WTC11 (cell line): ENCODE measurements at regions not wholly inside any gene's neighbourhood (a gene's known extent, or its start where the extent isn't known, plus 50 kb on each side); places are given as distances from the start of the nearest gene placed in this dataset.

Source experiments
- ATAC-seq: fragments of 200-7000 bp; cut with Tn5 transposase; 2 replicates; pipeline ENCODE4 v1.10.0; 2021; ENCODE audit warnings: mild to moderate bottlenecking, moderate library complexity
- CTCF ChIA-PET: fragments of 300-600 bp; sonication (Branson Sonifier 250); formaldehyde crosslinking; loops from one replicate; lab custom pipeline; 2021; ENCODE audit warnings: antibody characterized with exemption; lab: Charles Lee
- POLR2A ChIA-PET: fragments of 350-600 bp; sonication (Branson Sonifier 250); formaldehyde crosslinking; loops from one replicate; lab custom pipeline; 2021; ENCODE audit warnings: antibody characterized with exemption; lab: Charles Lee
- DNase-seq: peaks from one replicate; pipeline ENCODE4 v3.0.0; 2021; ENCODE audit warnings: low spot score
- H3K27ac Mint-ChIP-seq: 2 replicates; pipeline ENCODE4 v1.8.0; 2021; ENCODE audit warnings: mixed read lengths
- H3K27me3 Mint-ChIP-seq: 2 replicates; pipeline ENCODE4 v1.8.0; 2021; ENCODE audit warnings: low read depth, mild to moderate bottlenecking, moderate library complexity, mixed read lengths
- H3K36me3 Mint-ChIP-seq: 2 replicates; pipeline ENCODE4 v1.8.0; 2021; ENCODE audit warnings: mixed read lengths
- H3K4me1 Mint-ChIP-seq: 2 replicates; pipeline ENCODE4 v1.8.0; 2022; ENCODE audit warnings: mixed read lengths
- H3K4me3 Mint-ChIP-seq: 2 replicates; pipeline ENCODE4 v1.8.0; 2021; ENCODE audit warnings: mild to moderate bottlenecking, moderate library complexity, mixed read lengths
- H3K9me3 Mint-ChIP-seq: 2 replicates; pipeline ENCODE4 v1.8.0; 2021; ENCODE audit warnings: mixed read lengths
- ATF1 ChIP-seq: sonication (generic); formaldehyde crosslinking; IDR thresholded peaks from 2 replicates; pipeline ENCODE4 v1.8.1; 2023; ENCODE audit warnings: mild to moderate bottlenecking, moderate library complexity, missing genetic modification reagents
- CDX4 ChIP-seq: fragments of 250-450 bp; sonication (Bioruptor Pico); IDR thresholded peaks from 2 replicates; pipeline ENCODE4 v1.9.0; 2021; ENCODE audit warnings: moderate library complexity, mild to moderate bottlenecking, inconsistent platforms, borderline replicate concordance
- ETV6 ChIP-seq: sonication (generic); formaldehyde crosslinking; IDR thresholded peaks from 2 replicates; pipeline ENCODE4 v1.8.1; 2022; ENCODE audit warnings: mild to moderate bottlenecking, missing genetic modification reagents
- GABPB1 ChIP-seq: sonication (generic); formaldehyde crosslinking; IDR thresholded peaks from 2 replicates; pipeline ENCODE4 v1.8.1; 2023; ENCODE audit warnings: mild to moderate bottlenecking, missing genetic modification reagents
- IRF2 ChIP-seq: sonication (generic); formaldehyde crosslinking; IDR thresholded peaks from 2 replicates; pipeline ENCODE4 v1.8.0; 2022; ENCODE audit warnings: low read depth, missing genetic modification reagents, borderline replicate concordance
- NR3C1 ChIP-seq: sonication (generic); formaldehyde crosslinking; conservative IDR thresholded peaks from 2 replicates; pipeline ENCODE4 v1.8.1; 2023; ENCODE audit warnings: low read depth, mild to moderate bottlenecking, missing genetic modification reagents
- OVOL2 ChIP-seq: fragments of 250-450 bp; sonication (Bioruptor Pico); IDR thresholded peaks from 2 replicates; pipeline ENCODE4 v1.9.0; 2021; ENCODE audit warnings: mild to moderate bottlenecking, borderline replicate concordance
- SMAD3 ChIP-seq: sonication (generic); formaldehyde crosslinking; IDR thresholded peaks from 2 replicates; pipeline ENCODE4 v1.8.0; 2022; ENCODE audit warnings: missing genetic modification reagents, mild to moderate bottlenecking, borderline replicate concordance
- SOX15 ChIP-seq: fragments of 250-450 bp; sonication (Bioruptor Pico); IDR thresholded peaks from 2 replicates; pipeline ENCODE4 v1.9.0; 2021; ENCODE audit warnings: mild to moderate bottlenecking
- USF2 ChIP-seq: sonication (generic); formaldehyde crosslinking; IDR thresholded peaks from 2 replicates; pipeline ENCODE4 v1.8.1; 2023; ENCODE audit warnings: mild to moderate bottlenecking, missing genetic modification reagents, moderate library complexity
- ZNF121 ChIP-seq: sonication (generic); formaldehyde crosslinking; IDR thresholded peaks from 2 replicates; pipeline ENCODE4 v1.8.0; 2023; ENCODE audit warnings: missing genetic modification reagents
- ZNF219 ChIP-seq: sonication (generic); formaldehyde crosslinking; IDR thresholded peaks from 2 replicates; pipeline ENCODE4 v1.8.0; 2023; ENCODE audit warnings: missing genetic modification reagents, mild to moderate bottlenecking, borderline replicate concordance
- ZNF281 ChIP-seq: sonication (generic); formaldehyde crosslinking; IDR thresholded peaks from 2 replicates; pipeline ENCODE4 v1.8.0; 2023; ENCODE audit warnings: mild to moderate bottlenecking, missing genetic modification reagents
- ZNF396 ChIP-seq: fragments of 250-450 bp; sonication (Bioruptor Pico); IDR thresholded peaks from 2 replicates; pipeline ENCODE4 v1.8.0; 2021; ENCODE audit warnings: mild to moderate bottlenecking, moderate library complexity, borderline replicate concordance
- ZNF671 ChIP-seq: fragments of 250-450 bp; sonication (Bioruptor Pico); IDR thresholded peaks from 2 replicates; pipeline ENCODE4 v1.8.0; 2021; ENCODE audit warnings: mild to moderate bottlenecking
- TF ChIP-seq, protein P1 (sequence below): fragments of 250-450 bp; sonication (Bioruptor Pico); IDR thresholded peaks from 2 replicates; pipeline ENCODE4 v2.1.2; 2022; ENCODE audit warnings: mild to moderate bottlenecking, moderate library complexity
- TF ChIP-seq, protein P2 (sequence below): sonication (generic); formaldehyde crosslinking; IDR thresholded peaks from 2 replicates; pipeline ENCODE4 v1.8.1; 2022; ENCODE audit warnings: low read depth, missing genetic modification reagents, borderline replicate concordance
- TF ChIP-seq, protein P3 (sequence below): sonication (generic); formaldehyde crosslinking; IDR thresholded peaks from 2 replicates; pipeline ENCODE4 v1.8.1; 2023; ENCODE audit warnings: mild to moderate bottlenecking, missing genetic modification reagents, borderline replicate concordance
- TF ChIP-seq, protein P4 (sequence below): sonication (generic); formaldehyde crosslinking; IDR thresholded peaks from 2 replicates; pipeline ENCODE4 v1.8.0; 2023; ENCODE audit warnings: missing genetic modification reagents, mild to moderate bottlenecking, borderline replicate concordance

- no peak for ATAC-seq
- no peaks in the 10 kb centered on the region for H3K4me1 Mint-ChIP-seq
- POLR2A ChIA-PET, result no interaction called here
- H3K9me3 Mint-ChIP-seq, result no peaks in the 10 kb centered on the region
- TF ChIP-seq NR3C1 (CRISPR knock-in tag) (no peak), CDX4 (CRISPR knock-in tag) (no peak), SMAD3 (no peak), USF2 (CRISPR knock-in tag) (no peak), ZNF671 (CRISPR knock-in tag) (no peak), ETV6 (CRISPR knock-in tag) (no peak), ZNF396 (CRISPR knock-in tag) (no peak), ZNF219 (no peak), SOX15 (CRISPR knock-in tag) (no peak), GABPB1 (CRISPR knock-in tag) (no peak), IRF2 (CRISPR knock-in tag) (no peak), OVOL2 (no peak), ZNF281 (CRISPR knock-in tag) (no peak), ZNF121 (no peak), ATF1 (CRISPR knock-in tag) (no peak)
- TF ChIP-seq, protein P1, sequence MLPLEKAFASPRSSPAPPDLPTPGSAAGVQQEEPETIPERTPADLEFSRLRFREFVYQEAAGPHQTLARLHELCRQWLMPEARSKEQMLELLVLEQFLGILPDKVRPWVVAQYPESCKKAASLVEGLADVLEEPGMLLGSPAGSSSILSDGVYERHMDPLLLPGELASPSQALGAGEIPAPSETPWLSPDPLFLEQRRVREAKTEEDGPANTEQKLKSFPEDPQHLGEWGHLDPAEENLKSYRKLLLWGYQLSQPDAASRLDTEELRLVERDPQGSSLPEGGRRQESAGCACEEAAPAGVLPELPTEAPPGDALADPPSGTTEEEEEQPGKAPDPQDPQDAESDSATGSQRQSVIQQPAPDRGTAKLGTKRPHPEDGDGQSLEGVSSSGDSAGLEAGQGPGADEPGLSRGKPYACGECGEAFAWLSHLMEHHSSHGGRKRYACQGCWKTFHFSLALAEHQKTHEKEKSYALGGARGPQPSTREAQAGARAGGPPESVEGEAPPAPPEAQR (CRISPR knock-in tag), result no peak
- TF ChIP-seq, protein P2, sequence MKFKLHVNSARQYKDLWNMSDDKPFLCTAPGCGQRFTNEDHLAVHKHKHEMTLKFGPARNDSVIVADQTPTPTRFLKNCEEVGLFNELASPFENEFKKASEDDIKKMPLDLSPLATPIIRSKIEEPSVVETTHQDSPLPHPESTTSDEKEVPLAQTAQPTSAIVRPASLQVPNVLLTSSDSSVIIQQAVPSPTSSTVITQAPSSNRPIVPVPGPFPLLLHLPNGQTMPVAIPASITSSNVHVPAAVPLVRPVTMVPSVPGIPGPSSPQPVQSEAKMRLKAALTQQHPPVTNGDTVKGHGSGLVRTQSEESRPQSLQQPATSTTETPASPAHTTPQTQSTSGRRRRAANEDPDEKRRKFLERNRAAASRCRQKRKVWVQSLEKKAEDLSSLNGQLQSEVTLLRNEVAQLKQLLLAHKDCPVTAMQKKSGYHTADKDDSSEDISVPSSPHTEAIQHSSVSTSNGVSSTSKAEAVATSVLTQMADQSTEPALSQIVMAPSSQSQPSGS (CRISPR knock-in tag), result no peak
- TF ChIP-seq, protein P3, sequence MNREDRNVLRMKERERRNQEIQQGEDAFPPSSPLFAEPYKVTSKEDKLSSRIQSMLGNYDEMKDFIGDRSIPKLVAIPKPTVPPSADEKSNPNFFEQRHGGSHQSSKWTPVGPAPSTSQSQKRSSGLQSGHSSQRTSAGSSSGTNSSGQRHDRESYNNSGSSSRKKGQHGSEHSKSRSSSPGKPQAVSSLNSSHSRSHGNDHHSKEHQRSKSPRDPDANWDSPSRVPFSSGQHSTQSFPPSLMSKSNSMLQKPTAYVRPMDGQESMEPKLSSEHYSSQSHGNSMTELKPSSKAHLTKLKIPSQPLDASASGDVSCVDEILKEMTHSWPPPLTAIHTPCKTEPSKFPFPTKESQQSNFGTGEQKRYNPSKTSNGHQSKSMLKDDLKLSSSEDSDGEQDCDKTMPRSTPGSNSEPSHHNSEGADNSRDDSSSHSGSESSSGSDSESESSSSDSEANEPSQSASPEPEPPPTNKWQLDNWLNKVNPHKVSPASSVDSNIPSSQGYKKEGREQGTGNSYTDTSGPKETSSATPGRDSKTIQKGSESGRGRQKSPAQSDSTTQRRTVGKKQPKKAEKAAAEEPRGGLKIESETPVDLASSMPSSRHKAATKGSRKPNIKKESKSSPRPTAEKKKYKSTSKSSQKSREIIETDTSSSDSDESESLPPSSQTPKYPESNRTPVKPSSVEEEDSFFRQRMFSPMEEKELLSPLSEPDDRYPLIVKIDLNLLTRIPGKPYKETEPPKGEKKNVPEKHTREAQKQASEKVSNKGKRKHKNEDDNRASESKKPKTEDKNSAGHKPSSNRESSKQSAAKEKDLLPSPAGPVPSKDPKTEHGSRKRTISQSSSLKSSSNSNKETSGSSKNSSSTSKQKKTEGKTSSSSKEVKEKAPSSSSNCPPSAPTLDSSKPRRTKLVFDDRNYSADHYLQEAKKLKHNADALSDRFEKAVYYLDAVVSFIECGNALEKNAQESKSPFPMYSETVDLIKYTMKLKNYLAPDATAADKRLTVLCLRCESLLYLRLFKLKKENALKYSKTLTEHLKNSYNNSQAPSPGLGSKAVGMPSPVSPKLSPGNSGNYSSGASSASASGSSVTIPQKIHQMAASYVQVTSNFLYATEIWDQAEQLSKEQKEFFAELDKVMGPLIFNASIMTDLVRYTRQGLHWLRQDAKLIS (CRISPR knock-in tag), result no peak
- TF ChIP-seq, protein P4, sequence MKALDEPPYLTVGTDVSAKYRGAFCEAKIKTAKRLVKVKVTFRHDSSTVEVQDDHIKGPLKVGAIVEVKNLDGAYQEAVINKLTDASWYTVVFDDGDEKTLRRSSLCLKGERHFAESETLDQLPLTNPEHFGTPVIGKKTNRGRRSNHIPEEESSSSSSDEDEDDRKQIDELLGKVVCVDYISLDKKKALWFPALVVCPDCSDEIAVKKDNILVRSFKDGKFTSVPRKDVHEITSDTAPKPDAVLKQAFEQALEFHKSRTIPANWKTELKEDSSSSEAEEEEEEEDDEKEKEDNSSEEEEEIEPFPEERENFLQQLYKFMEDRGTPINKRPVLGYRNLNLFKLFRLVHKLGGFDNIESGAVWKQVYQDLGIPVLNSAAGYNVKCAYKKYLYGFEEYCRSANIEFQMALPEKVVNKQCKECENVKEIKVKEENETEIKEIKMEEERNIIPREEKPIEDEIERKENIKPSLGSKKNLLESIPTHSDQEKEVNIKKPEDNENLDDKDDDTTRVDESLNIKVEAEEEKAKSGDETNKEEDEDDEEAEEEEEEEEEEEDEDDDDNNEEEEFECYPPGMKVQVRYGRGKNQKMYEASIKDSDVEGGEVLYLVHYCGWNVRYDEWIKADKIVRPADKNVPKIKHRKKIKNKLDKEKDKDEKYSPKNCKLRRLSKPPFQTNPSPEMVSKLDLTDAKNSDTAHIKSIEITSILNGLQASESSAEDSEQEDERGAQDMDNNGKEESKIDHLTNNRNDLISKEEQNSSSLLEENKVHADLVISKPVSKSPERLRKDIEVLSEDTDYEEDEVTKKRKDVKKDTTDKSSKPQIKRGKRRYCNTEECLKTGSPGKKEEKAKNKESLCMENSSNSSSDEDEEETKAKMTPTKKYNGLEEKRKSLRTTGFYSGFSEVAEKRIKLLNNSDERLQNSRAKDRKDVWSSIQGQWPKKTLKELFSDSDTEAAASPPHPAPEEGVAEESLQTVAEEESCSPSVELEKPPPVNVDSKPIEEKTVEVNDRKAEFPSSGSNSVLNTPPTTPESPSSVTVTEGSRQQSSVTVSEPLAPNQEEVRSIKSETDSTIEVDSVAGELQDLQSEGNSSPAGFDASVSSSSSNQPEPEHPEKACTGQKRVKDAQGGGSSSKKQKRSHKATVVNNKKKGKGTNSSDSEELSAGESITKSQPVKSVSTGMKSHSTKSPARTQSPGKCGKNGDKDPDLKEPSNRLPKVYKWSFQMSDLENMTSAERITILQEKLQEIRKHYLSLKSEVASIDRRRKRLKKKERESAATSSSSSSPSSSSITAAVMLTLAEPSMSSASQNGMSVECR, result no peak
- TF ChIP-seq, all 79 proteins: peak for 0
- Mint-ChIP-seq H3K27ac (no peak overlapping the region), H3K27me3 (no peaks in the 10 kb centered on the region), H3K4me3 (no peak overlapping the region), H3K36me3 (no peaks in the 10 kb centered on the region)
- no peak for DNase-seq
- CTCF ChIA-PET, result no interaction called here
Measured at GRCh38 chr3:102885289-102885688, 450.5 kb downstream of the ZPLD1 start.
